Putamen (tissue), 1 donor: ENCODE measurements at regions not wholly inside any gene's neighbourhood (a gene's known extent, or its start where the extent isn't known, plus 50 kb on each side); places are given as distances from the start of the nearest gene placed in this dataset.
A peak's percentile ranks its signal among the peaks of the same experiment; 100 is the strongest.

Experiments
- DNase-seq: peaks from one replicate; pipeline ENCODE4 v3.0.0-alpha.2; 2016; ENCODE audit warnings: low spot score

- no peak for DNase-seq
Observed at GRCh38 chr2:67625178-67625577, 228.0 kb downstream of the ETAA1 start.

GRCh38 chr2:67625690-67626475 is 228.8 kb downstream of the ETAA1 start:
- no peak for DNase-seq

GRCh38 chr2:67626656-67627055 is 229.5 kb downstream of the ETAA1 start:
- no peak for DNase-seq

- DNase-seq = no peak
Observed at GRCh38 chr2:67627456-67628207, 230.5 kb downstream of the ETAA1 start.

GRCh38 chr2:67628892-67629291 is 231.8 kb downstream of the ETAA1 start:
- DNase-seq = no peak

GRCh38 chr2:67631483-67631882 is 234.3 kb downstream of the ETAA1 start:
- no peak for DNase-seq

GRCh38 chr2:67633212-67633856 is 236.2 kb downstream of the ETAA1 start:
- no peak for DNase-seq

- no peak for DNase-seq
Observed at GRCh38 chr2:67638146-67638545, 241.0 kb downstream of the ETAA1 start.

GRCh38 chr2:67641312-67642045 is 244.3 kb downstream of the ETAA1 start:
- no peak for DNase-seq

GRCh38 chr2:67642046-67642382 is 244.9 kb downstream of the ETAA1 start:
- no peak for DNase-seq

- no peak for DNase-seq
Observed at GRCh38 chr2:67642961-67643360, 245.8 kb downstream of the ETAA1 start.

GRCh38 chr2:67645280-67646138 is 248.4 kb downstream of the ETAA1 start:
- no peak for DNase-seq

- DNase-seq = no peak
Observed at GRCh38 chr2:67646714-67647333, 249.7 kb downstream of the ETAA1 start.

- DNase-seq = no peak
Observed at GRCh38 chr2:67649331-67650261, 252.5 kb downstream of the ETAA1 start.

- DNase-seq = peak; percentile 34
Observed at GRCh38 chr2:67650291-67651133, 253.4 kb downstream of the ETAA1 start.

GRCh38 chr2:67651565-67651964 is 254.4 kb downstream of the ETAA1 start:
- no peak for DNase-seq

GRCh38 chr2:67652679-67653078 is 255.5 kb downstream of the ETAA1 start:
- DNase-seq = no peak

- no peak for DNase-seq
Observed at GRCh38 chr2:67656875-67657274, 259.7 kb downstream of the ETAA1 start.

GRCh38 chr2:67658820-67659219 is 261.7 kb downstream of the ETAA1 start:
- no peak for DNase-seq
